ENCODE measurements at regions not wholly inside any gene's neighbourhood (a gene's known extent, or its start where the extent isn't known, plus 50 kb on each side); places are given as distances from the start of the nearest gene placed in this dataset.

DNA sequence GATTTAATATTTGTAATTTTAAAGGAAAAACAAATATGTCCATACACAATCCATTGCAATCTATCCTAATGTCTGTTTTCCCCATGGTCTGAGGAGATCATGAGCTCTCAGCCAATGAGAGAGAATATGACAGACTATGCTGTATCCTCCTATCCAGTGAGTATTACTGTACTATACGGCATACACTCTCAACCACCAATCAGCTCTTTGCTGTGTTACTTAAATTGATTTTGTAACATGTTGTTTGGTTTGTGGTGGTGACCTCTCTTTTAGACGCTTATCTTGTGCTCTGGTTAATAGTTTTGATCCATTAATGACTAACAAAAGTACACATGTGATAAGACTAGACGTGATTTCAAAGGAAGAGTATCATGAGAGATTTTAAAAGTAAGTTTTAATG, 231.5 kb upstream of the FOXN3 start:
- Mint-ChIP-seq H3K27ac (no peak overlapping the region), H3K36me3 (ENCODE audit: low read depth) (peaks cover 5% of the 10 kb centered on the region), H3K4me1 (ENCODE audit: low read depth) (peaks cover 35% of the 10 kb centered on the region), H3K9me3 (no peaks in the 10 kb centered on the region), H3K4me3 (no peak overlapping the region), H3K27me3 (no peaks in the 10 kb centered on the region)
- DNase-seq (no peak), ATAC-seq (no peak)
- ChIA-PET CTCF (no interaction called here), POLR2A (interaction anchor here (0.8 kb wide), 1 partner anchor 18 kb away, joined by 3 read pairs; no protein-coding TSS in a partner anchor)
- intact Hi-C loops (cut with micrococcal nuclease): no loop called here
- TF ChIP-seq, protein P1, sequence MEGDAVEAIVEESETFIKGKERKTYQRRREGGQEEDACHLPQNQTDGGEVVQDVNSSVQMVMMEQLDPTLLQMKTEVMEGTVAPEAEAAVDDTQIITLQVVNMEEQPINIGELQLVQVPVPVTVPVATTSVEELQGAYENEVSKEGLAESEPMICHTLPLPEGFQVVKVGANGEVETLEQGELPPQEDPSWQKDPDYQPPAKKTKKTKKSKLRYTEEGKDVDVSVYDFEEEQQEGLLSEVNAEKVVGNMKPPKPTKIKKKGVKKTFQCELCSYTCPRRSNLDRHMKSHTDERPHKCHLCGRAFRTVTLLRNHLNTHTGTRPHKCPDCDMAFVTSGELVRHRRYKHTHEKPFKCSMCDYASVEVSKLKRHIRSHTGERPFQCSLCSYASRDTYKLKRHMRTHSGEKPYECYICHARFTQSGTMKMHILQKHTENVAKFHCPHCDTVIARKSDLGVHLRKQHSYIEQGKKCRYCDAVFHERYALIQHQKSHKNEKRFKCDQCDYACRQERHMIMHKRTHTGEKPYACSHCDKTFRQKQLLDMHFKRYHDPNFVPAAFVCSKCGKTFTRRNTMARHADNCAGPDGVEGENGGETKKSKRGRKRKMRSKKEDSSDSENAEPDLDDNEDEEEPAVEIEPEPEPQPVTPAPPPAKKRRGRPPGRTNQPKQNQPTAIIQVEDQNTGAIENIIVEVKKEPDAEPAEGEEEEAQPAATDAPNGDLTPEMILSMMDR (IDR thresholded peaks at IDR 0.05): no peak

DNA sequence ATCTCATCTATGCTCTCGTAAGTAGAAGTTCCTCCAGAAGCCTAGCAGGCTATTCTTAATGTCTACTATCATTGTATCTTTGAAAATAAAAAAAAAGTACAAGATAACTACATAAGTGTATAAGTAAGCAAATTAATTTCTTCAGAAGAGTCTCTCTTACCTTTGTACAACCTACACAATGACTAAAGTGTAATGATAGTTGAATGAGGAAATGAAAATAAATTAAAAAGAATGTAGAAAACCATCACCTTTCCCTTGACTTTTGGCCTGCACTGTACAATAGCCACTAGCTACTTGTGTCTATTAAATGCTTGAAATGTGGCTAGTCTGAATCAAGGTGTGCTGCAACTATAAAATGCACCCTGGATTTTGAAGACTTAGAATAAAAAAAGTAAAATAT, 229.9 kb upstream of the FOXN3 start:
- Mint-ChIP-seq H3K9me3 (peaks cover 4% of the 10 kb centered on the region), H3K4me1 (ENCODE audit: low read depth) (peaks cover 45% of the 10 kb centered on the region), H3K27me3 (no peaks in the 10 kb centered on the region), H3K36me3 (ENCODE audit: low read depth) (peaks cover 10% of the 10 kb centered on the region), H3K4me3 (no peak overlapping the region), H3K27ac (no peak overlapping the region)
- intact Hi-C loops (cut with micrococcal nuclease): no loop called here
- no peak for ATAC-seq
- no peak for DNase-seq
- ChIA-PET POLR2A (interaction anchor here (0.7 to 1.7 kb wide), 2 partner anchors 11 to 21 kb away, joined by 3 to 5 read pairs; no protein-coding TSS in a partner anchor), CTCF (no interaction called here)
- TF ChIP-seq, protein P1 (IDR thresholded peaks at IDR 0.05): no peak

DNA sequence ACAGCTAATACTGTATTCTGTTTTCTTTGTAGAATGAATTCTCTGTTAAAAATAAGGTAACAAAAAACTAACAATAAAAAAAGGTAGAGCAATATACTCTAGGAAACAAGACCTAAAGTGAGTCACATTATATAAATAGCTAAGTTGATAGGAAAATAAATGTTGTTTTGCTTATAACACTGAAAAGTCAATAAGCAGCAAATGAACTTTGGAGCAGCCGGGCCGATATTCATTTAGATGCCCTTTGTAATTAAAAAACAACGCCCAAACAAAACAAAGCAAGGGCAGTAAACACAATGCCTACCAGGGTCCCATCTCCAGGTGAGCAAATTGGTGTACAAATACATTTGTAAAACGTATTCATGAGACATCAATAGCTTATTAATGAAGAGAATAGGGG, 227.6 kb upstream of the FOXN3 start:
- POLR2A ChIA-PET: interaction anchor here (1.1 to 4.3 kb wide), 3 partner anchors 15 to 135 kb away, joined by 3 to 15 read pairs (median 4); no protein-coding TSS in a partner anchor
- intact Hi-C loops (cut with micrococcal nuclease): loop anchor here (5.0 kb wide), 1 partner anchor 38 kb away; no protein-coding TSS in a partner anchor
- H3K4me3 Mint-ChIP-seq: no peak overlapping the region

DNA sequence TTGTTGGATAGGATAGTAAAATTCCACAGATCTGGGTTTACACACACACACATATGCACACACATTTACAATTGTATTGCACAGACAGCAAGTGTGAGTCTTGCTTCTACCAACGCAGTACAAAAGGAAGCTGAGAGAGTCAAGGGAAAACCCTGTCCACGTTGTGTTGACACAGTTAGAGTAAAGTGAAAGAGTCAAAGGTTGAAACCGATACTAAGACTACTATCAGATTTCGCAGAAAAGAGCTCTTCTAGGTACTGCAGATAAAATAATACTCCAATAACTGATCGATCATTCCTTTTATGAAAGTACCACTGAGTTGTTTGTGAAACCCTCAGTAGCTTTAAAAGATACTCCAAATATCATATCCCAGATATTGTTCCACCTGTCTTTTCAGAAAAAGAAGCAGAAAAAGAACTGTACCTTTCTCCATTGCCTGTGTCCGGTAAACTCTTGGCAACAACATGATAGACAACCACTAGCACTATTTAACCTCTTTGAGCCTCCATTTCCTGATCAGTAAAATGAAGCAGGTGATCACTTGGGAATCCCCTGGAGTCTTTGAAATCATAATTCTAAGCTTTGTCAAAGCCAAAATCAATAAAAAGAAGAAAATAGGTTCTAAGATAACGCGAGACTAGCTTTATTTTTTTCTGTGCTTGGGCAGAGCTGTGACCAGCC, 224.6 kb upstream of the FOXN3 start:
- TF ChIP-seq, protein P1 (IDR thresholded peaks at IDR 0.05): no peak
- DNase-seq: peak; percentile 59
- intact Hi-C loops (cut with micrococcal nuclease): loop anchor here (5.0 kb wide), 1 partner anchor 41 kb away; no protein-coding TSS in a partner anchor
- Mint-ChIP-seq H3K4me1 (ENCODE audit: low read depth) (peaks cover 68% of the 10 kb centered on the region), H3K36me3 (ENCODE audit: low read depth) (peaks cover 33% of the 10 kb centered on the region), H3K27me3 (no peaks in the 10 kb centered on the region), H3K4me3 (peak overlapping the region; percentile 60), H3K27ac (peak overlapping the region; percentile 96), H3K9me3 (peaks cover 17% of the 10 kb centered on the region)
- ChIA-PET CTCF (interaction anchor here (0.8 to 1.7 kb wide), 13 partner anchors 10 to 601 kb away, joined by 3 to 9 read pairs (median 4); no protein-coding TSS in a partner anchor), POLR2A (interaction anchor here (0.6 to 5.5 kb wide), 14 partner anchors 9 to 212 kb away, joined by 3 to 44 read pairs (median 5); no protein-coding TSS in a partner anchor)
- peak; percentile 91 for ATAC-seq

More for the DNA sequence above, 227.6 kb upstream of the FOXN3 start:
- H3K36me3 Mint-ChIP-seq (ENCODE audit: low read depth): peaks cover 25% of the 10 kb centered on the region
- no peaks in the 10 kb centered on the region for H3K27me3 Mint-ChIP-seq
- peaks cover 11% of the 10 kb centered on the region for H3K9me3 Mint-ChIP-seq
- H3K27ac Mint-ChIP-seq: no peak overlapping the region
- DNase-seq (no peak), ATAC-seq (no peak)
- CTCF ChIA-PET: interaction anchor here (1.4 to 2.5 kb wide), 3 partner anchors 9 to 26 kb away, joined by 3 to 6 read pairs (median 3); no protein-coding TSS in a partner anchor
- H3K4me1 Mint-ChIP-seq (ENCODE audit: low read depth): peaks cover 52% of the 10 kb centered on the region
- TF ChIP-seq, protein P1 (IDR thresholded peaks at IDR 0.05): no peak

DNA sequence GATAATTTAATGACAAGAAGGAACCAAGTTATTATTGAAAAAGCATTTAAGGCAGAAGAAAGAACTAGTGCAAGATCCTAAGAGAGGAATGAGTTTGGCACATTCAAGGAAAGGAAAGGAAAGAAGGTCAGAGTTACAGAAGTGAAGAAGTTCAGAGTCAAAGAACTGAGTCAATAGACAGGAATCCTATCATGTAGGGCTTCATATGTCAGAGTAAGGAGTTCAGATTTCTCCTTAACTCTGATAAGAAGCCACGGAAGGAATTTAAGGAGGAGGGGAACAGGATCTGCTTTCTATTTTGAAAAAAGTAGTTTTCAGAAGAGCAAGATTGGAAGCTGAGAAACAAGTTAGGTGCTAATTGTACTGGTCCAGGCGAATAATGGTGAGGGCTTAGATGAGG, 223.1 kb upstream of the FOXN3 start:
- intact Hi-C loops (cut with micrococcal nuclease): loop anchor here (5.0 kb wide), 1 partner anchor 42 kb away; no protein-coding TSS in a partner anchor
- peaks cover 33% of the 10 kb centered on the region for H3K36me3 Mint-ChIP-seq (ENCODE audit: low read depth)
- CTCF ChIA-PET: interaction anchor here (0.6 kb wide), 1 partner anchor 82 kb away, joined by 3 read pairs; no protein-coding TSS in a partner anchor

More for the DNA sequence above, 223.1 kb upstream of the FOXN3 start:
- Mint-ChIP-seq H3K27ac (peak overlapping the region; percentile 96), H3K27me3 (no peaks in the 10 kb centered on the region), H3K4me1 (ENCODE audit: low read depth) (peaks cover 68% of the 10 kb centered on the region), H3K9me3 (peaks cover 17% of the 10 kb centered on the region), H3K4me3 (no peak overlapping the region)
- no peak for DNase-seq
- ATAC-seq: no peak
- TF ChIP-seq, protein P1 (IDR thresholded peaks at IDR 0.05): no peak
- POLR2A ChIA-PET: interaction anchor here (0.6 to 5.5 kb wide), 7 partner anchors 12 to 85 kb away, joined by 3 to 44 read pairs (median 5); no protein-coding TSS in a partner anchor

All from activated CD8-positive, alpha-beta T cell treated with anti-CD3 and anti-CD28 coated beads for 36 hours (primary cell).